ENCODE measurements at regions not wholly inside any gene's neighbourhood (a gene's known extent, or its start where the extent isn't known, plus 50 kb on each side); places are given as distances from the start of the nearest gene placed in this dataset.

DNA sequence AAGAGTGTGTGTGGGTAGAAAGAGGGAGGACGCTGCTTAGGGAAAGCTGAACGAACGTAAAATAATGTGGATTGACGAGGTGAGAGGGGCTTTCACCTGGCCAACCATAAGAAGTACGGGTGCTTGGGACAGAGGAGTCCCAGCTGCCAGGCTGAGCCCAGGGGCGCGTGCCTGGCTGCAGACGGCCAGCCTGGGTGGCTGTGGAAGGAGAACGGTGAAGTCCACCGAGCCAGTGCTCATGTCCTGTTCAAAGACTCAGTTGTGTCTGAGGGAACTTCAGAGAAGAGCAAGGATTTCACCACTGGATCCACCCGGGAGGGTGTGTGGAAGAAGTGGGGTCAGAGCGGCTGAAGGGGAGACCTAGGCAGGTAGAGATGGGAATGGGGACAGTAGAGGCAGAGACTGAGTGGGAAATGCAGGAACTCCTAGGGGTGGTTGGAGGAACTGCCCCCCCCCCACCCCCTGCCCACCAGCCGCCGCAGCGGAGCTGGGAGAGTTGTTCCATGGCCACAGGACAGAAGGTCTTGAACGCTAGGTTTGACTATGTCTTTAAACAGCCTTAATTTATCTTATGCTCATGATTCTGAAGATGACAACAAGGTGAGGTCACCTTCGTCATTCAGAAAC, 68.1 kb upstream of the TBXT start:
- H3K14ac ChIP-seq (ENCODE audit: insufficient read length), result no peak overlapping the region
- no peaks in the 10 kb centered on the region for H4K20me1 ChIP-seq (replicated peaks in 1 of 2; ENCODE audit: control insufficient read depth in 1 of 2, insufficient read depth in 2 of 2, low read length in 2 of 2)
- H4K8ac ChIP-seq (ENCODE audit: extremely low read depth, insufficient read depth, low read length), result no peak overlapping the region
- no peak overlapping the region for H3K4me3 ChIP-seq (ENCODE audit: extremely low read depth in 1 of 4, insufficient read depth in 2 of 4, low read depth in 3 of 4, low read length in 4 of 4)
- POLR2A ChIA-PET (ENCODE audit: partially characterized antibody), result no interaction called here
- no peaks in the 10 kb centered on the region for H3K23me2 ChIP-seq (ENCODE audit: low read depth, low read length)
- H2BK12ac ChIP-seq (ENCODE audit: low read depth, low read length), result no peak overlapping the region
- no peak overlapping the region for H2AFZ ChIP-seq (ENCODE audit: low read length)
- no peaks in the 10 kb centered on the region for H3K36me3 ChIP-seq (ENCODE audit: control insufficient read depth in 2 of 4, insufficient read depth in 4 of 4, low read length in 3 of 4)
- H2AK5ac ChIP-seq (ENCODE audit: low read depth, low read length), result no peak overlapping the region
- H3K79me1 ChIP-seq (ENCODE audit: low read depth, low read length), result no peaks in the 10 kb centered on the region
- WGBS, 2 experiments (ENCODE audit: extremely low coverage in 1 of 2, insufficient coverage in 1 of 2, insufficient read length in 1 of 2, insufficient replicate concordance in 2 of 2, low coverage in 1 of 2, low lambda C conversion rate in 2 of 2, missing lambda C conversion rate in 1 of 2), result 94% methylated on average over 17 of the region's 17 CpGs; no CpG with 5 or more reads in 1 of the 2 experiments
- TF ChIP-seq RNF2 (IDR thresholded peaks at IDR 0.05; ENCODE audit: borderline replicate concordance, low read depth, low read length, missing control alignments, poor library complexity, severe bottlenecking), result no peak
- TF ChIP-seq SP2 (IDR thresholded peaks at IDR 0.05; ENCODE audit: low read length), result no peak
- TF ChIP-seq SAP30 (IDR thresholded peaks at IDR 0.05; ENCODE audit: insufficient read depth, insufficient replicate concordance, low read length), result no peak
- TF ChIP-seq ASH2L (IDR thresholded peaks at IDR 0.05; ENCODE audit: low read length), result no peak
- TF ChIP-seq EZH2 (IDR thresholded peaks at IDR 0.05; ENCODE audit: low read depth, low read length, severe bottlenecking), result no peak
- TF ChIP-seq KDM1A (IDR thresholded peaks at IDR 0.05; ENCODE audit: borderline replicate concordance, low read length), result no peak
- TF ChIP-seq CHD2 (IDR thresholded peaks at IDR 0.05; ENCODE audit: low read length), result no peak
- no peak for TF ChIP-seq HDAC6 (IDR thresholded peaks at IDR 0.05; ENCODE audit: low read depth, low read length)
- no peak for TF ChIP-seq CBX8 (IDR thresholded peaks at IDR 0.05; ENCODE audit: borderline replicate concordance, low read depth, low read length)
- no peak for TF ChIP-seq E2F6 (IDR thresholded peaks at IDR 0.05)
- TF ChIP-seq TCF12 (IDR thresholded peaks at IDR 0.05; ENCODE audit: low read depth, low read length), result no peak
- H2BK120ac ChIP-seq (replicated peaks; ENCODE audit: low read depth, low read length), result no peak overlapping the region
- FAIRE-seq, result no peak
- H2BK5ac ChIP-seq (ENCODE audit: low read depth, low read length), result no peak overlapping the region
- no peak overlapping the region for H3K27ac ChIP-seq (ENCODE audit: low read depth, low read length)
- H3K9ac ChIP-seq (replicated peaks in 1 of 4; ENCODE audit: extremely low read depth in 1 of 4, low read depth in 3 of 4, low read length in 3 of 4), result no peak overlapping the region
- no peak overlapping the region for H3K18ac ChIP-seq (ENCODE audit: extremely low read depth, low read length)
- no peak overlapping the region for H3K56ac ChIP-seq (replicated peaks; ENCODE audit: insufficient read length, low read depth, low read length)
- no peaks in the 10 kb centered on the region for H3K9me3 ChIP-seq (ENCODE audit: insufficient read depth in 2 of 2, low read depth in 1 of 2, low read length in 1 of 2)
- H3K23ac ChIP-seq (ENCODE audit: insufficient read length), result no peak overlapping the region
- no peaks in the 10 kb centered on the region for H3K79me2 ChIP-seq (ENCODE audit: control insufficient read depth in 1 of 2, insufficient read depth in 2 of 2, low read length in 2 of 2)
- CTCF ChIA-PET (ENCODE audit: partially characterized antibody), result interaction anchor here (0.9 to 2.1 kb wide), 7 partner anchors 9 to 60 kb away, joined by 3 to 11 read pairs (median 4); no protein-coding TSS in a partner anchor
- H3K4ac ChIP-seq (replicated peaks; ENCODE audit: insufficient read length, low read depth, low read length), result no peak overlapping the region
- H2BK20ac ChIP-seq (ENCODE audit: low read length), result no peak overlapping the region
- H3K27me3 ChIP-seq (replicated peaks in 1 of 4; ENCODE audit: control insufficient read depth in 3 of 4, extremely low read depth in 1 of 4, insufficient read depth in 3 of 4, low read length in 3 of 4), result no peaks in the 10 kb centered on the region; a peak in 2 of 7 replicates
- no peak overlapping the region for H4K5ac ChIP-seq (ENCODE audit: insufficient read length, low read depth, low read length)
- H4K91ac ChIP-seq (replicated peaks; ENCODE audit: insufficient read length, low read length), result no peak overlapping the region
- H2BK15ac ChIP-seq (ENCODE audit: low read length), result no peak overlapping the region
- no peaks in the 10 kb centered on the region for H3K4me1 ChIP-seq (replicated peaks in 1 of 4; ENCODE audit: control insufficient read depth in 3 of 4, insufficient read depth in 4 of 4, low read length in 3 of 4)
- no peak overlapping the region for H3K4me2 ChIP-seq (ENCODE audit: insufficient read depth in 1 of 2, low read depth in 2 of 2, low read length in 2 of 2)
- DNase-seq (ENCODE audit: low read depth in 1 of 2, low spot score in 2 of 2), result no peak
